T-helper 2 cell treated with Interferon-gamma antibody and Interleukin-4, amounts not matched to agents 5 μg/mL and 100 μg/mL, for 36 hours (primary cell): ENCODE measurements at regions not wholly inside any gene's neighbourhood (a gene's known extent, or its start where the extent isn't known, plus 50 kb on each side); places are given as distances from the start of the nearest gene placed in this dataset.

Source experiments
- DNase-seq: peaks from one replicate; pipeline ENCODE4 v3.0.0; 2021; ENCODE audit warnings: low spot score
- H3K27ac Mint-ChIP-seq: one replicate; pipeline ENCODE4 v1.8.0; 2021; ENCODE audit warnings: mild to moderate bottlenecking, mixed read lengths
- H3K27me3 Mint-ChIP-seq: one replicate; pipeline ENCODE4 v1.8.0; 2021; ENCODE audit warnings: low read depth, mixed read lengths
- H3K36me3 Mint-ChIP-seq: one replicate; pipeline ENCODE4 v1.8.0; 2021; ENCODE audit warnings: low read depth, mixed read lengths
- H3K4me1 Mint-ChIP-seq: one replicate; pipeline ENCODE4 v1.8.0; 2021; ENCODE audit warnings: low read depth, mixed read lengths
- H3K4me3 Mint-ChIP-seq: one replicate; pipeline ENCODE4 v1.8.0; 2022; ENCODE audit warnings: mild to moderate bottlenecking, moderate library complexity, mixed read lengths
- H3K9me3 Mint-ChIP-seq: one replicate; pipeline ENCODE4 v1.8.0; 2021; ENCODE audit warnings: mixed read lengths

DNA sequence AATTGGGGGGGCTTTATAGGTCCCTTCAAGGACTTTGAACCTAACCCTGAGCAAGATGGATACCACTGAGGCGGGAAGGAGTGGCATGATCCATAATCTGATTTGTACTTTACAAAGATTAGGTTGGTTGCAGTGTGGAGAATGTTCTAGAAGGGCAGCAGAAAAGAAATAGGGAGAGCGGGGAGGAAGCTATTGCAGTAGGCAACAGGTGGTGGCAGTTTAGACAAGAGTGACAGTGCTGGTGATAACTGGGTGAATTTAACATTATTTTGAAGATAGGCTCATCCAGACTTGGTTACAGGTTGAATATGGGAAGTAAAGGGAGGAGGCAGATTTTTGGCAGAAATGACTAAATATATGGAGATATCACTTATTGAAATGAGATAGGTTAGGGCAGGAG is 179.9 kb upstream of the CADM1 start:
- Mint-ChIP-seq H3K36me3 (no peaks in the 10 kb centered on the region), H3K27me3 (no peaks in the 10 kb centered on the region), H3K9me3 (no peaks in the 10 kb centered on the region), H3K4me3 (no peak overlapping the region), H3K27ac (no peak overlapping the region), H3K4me1 (no peaks in the 10 kb centered on the region)
- DNase-seq: no peak

DNA sequence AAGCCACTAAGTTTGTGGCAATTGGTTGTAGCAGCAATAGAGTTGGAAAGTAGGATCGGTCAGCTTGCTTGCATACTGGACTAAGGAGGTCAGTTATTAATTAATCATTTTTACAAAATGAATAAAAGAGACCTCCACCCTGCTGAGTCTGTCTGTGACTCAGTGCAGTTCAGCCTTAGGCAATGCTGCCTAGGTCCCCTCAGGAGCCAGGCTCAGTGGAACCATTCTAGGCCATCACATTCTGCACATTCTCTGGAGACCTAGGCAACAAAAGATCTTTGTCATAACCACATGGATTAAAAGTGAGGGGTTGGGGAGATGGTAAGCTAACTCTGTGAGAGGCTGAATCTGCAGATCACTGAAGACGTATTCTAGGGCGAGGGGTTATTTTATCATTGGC is 178.7 kb upstream of the CADM1 start:
- Mint-ChIP-seq H3K4me3 (no peak overlapping the region), H3K9me3 (no peaks in the 10 kb centered on the region), H3K27ac (no peak overlapping the region), H3K4me1 (no peaks in the 10 kb centered on the region), H3K36me3 (no peaks in the 10 kb centered on the region), H3K27me3 (no peaks in the 10 kb centered on the region)
- no peak for DNase-seq

DNA sequence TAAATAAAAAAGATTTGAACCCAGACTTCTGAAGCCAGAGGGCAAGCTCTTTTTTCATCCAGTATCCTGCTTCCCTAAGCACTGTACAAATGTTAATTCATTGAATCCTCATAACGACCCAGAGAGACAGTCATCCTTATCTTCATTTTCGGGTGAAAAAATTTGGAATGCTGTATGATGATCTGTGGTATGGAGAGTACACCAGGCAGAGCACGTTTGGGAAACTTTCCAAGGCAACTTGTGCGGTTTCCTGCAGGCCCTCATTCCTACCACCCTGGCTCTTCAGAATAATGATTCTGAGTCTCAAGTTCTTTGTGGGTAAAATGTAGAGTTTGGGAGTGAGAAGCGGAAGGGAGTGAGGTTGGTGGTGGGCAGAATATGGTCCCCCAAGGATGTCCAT is 177.9 kb upstream of the CADM1 start:
- no peaks in the 10 kb centered on the region for H3K9me3 Mint-ChIP-seq
- no peaks in the 10 kb centered on the region for H3K4me1 Mint-ChIP-seq
- H3K36me3 Mint-ChIP-seq: no peaks in the 10 kb centered on the region
- no peak overlapping the region for H3K4me3 Mint-ChIP-seq
- H3K27me3 Mint-ChIP-seq: no peaks in the 10 kb centered on the region
- H3K27ac Mint-ChIP-seq: no peak overlapping the region
- no peak for DNase-seq

DNA sequence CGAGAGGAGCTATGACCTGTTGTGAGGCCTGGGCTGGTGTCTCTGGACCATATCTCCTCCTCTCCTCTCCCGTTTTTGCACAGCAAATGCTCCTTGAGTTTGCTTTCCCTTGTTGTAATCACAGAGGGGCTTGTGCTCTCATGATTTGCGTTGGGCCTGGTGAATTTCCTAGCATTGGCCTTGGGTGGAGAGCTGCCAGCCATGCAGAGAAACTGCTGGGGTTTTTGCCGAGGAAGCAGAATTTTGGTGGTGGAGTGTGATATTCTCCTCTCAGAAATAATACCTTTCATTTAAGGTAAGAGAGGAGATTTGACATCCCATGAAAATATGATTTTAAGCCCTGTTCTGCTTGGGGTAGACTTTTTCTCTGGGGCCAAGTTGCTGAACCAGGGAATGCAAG is 175.7 kb upstream of the CADM1 start:
- no peaks in the 10 kb centered on the region for H3K36me3 Mint-ChIP-seq
- no peak overlapping the region for H3K4me3 Mint-ChIP-seq
- no peaks in the 10 kb centered on the region for H3K27me3 Mint-ChIP-seq
- H3K4me1 Mint-ChIP-seq: no peaks in the 10 kb centered on the region
- no peak for DNase-seq
- no peak overlapping the region for H3K27ac Mint-ChIP-seq
- no peaks in the 10 kb centered on the region for H3K9me3 Mint-ChIP-seq

DNA sequence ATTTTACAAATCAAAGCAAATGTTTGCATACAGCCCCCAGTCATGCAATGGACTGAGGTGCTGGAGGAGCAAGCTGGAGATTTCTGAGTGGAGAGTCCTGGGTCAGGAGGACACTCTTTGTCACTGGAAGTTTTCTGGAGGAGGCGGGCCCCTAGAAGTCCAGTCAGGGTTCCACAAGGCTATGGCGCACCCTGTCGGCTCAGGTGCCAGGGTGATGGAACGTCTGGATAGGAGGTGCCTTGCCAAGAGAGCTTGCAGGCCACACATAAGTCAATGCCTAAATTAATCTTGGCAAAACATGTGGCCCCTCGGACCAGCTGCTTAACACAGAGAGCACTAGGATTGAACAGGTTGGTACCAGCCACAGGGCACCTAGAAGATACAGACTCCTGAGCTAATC is 174.7 kb upstream of the CADM1 start:
- Mint-ChIP-seq H3K27me3 (no peaks in the 10 kb centered on the region), H3K4me1 (no peaks in the 10 kb centered on the region), H3K27ac (no peak overlapping the region), H3K4me3 (no peak overlapping the region), H3K36me3 (no peaks in the 10 kb centered on the region), H3K9me3 (no peaks in the 10 kb centered on the region)
- DNase-seq: no peak

DNA sequence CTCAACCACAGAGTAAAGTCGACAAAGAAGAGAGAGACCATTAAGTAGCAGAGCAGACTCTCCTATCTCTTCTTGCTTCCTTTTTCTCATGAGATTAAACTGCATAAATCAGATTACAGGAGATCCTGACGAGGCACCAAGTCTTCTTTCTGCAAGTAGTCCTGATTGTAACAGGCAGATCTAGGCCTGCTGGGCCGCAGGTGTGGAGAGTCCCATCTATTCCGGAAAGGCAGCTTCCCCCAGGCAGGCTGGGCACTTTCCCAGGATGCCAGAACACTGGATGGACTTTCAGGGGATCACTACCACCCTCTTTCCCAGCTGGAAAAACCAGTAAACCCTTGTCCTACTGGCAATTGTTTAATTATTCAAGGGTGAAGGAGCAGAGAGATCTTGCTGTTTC is 173.0 kb upstream of the CADM1 start:
- no peaks in the 10 kb centered on the region for H3K36me3 Mint-ChIP-seq
- no peak overlapping the region for H3K4me3 Mint-ChIP-seq
- no peaks in the 10 kb centered on the region for H3K27me3 Mint-ChIP-seq
- H3K9me3 Mint-ChIP-seq: no peaks in the 10 kb centered on the region
- H3K4me1 Mint-ChIP-seq: no peaks in the 10 kb centered on the region
- DNase-seq: no peak
- H3K27ac Mint-ChIP-seq: no peak overlapping the region

DNA sequence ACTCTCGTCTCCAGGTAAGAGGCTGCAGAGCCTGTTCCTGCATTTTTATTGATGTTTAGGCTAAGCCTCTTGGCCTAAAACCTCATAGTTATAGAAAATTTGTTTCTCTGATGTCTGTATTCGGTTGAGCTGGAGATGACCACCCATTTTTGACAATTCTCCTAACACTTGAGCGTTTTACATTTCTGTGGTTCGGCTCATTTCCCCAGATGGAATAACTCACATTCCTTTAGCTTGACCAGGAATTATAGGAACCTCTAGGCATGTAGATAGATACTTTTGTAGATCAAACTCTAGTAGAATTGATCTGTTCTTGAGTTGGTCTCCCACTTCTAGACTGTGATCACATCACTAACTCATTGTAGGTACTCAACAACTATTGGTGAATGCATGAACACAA is 172.6 kb upstream of the CADM1 start:
- no peaks in the 10 kb centered on the region for H3K4me1 Mint-ChIP-seq
- no peak for DNase-seq
- no peaks in the 10 kb centered on the region for H3K9me3 Mint-ChIP-seq
- no peaks in the 10 kb centered on the region for H3K36me3 Mint-ChIP-seq
- no peaks in the 10 kb centered on the region for H3K27me3 Mint-ChIP-seq
- H3K27ac Mint-ChIP-seq: no peak overlapping the region
- no peak overlapping the region for H3K4me3 Mint-ChIP-seq

DNA sequence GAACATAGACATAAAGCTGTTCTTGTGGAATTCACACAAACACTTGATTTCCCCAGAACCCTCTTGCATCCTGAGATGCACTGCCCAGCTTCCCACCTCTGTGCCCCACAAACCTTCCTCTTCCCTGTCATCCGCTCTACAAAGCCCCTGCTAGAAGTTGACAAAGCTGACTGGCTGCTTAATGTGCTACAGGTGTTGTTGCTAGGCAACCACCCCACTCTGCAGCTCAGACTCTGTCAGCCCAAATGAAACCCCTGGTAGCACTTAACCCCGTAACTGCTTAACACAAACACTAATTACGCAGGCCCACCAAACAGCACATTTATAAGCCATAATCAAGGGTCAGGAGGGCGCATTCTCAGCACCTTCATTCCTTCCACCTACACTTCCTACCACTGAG is 172.0 kb upstream of the CADM1 start:
- H3K4me1 Mint-ChIP-seq: no peaks in the 10 kb centered on the region
- H3K9me3 Mint-ChIP-seq: no peaks in the 10 kb centered on the region
- no peak for DNase-seq
- no peaks in the 10 kb centered on the region for H3K27me3 Mint-ChIP-seq
- H3K36me3 Mint-ChIP-seq: no peaks in the 10 kb centered on the region
- no peak overlapping the region for H3K27ac Mint-ChIP-seq
- no peak overlapping the region for H3K4me3 Mint-ChIP-seq

DNA sequence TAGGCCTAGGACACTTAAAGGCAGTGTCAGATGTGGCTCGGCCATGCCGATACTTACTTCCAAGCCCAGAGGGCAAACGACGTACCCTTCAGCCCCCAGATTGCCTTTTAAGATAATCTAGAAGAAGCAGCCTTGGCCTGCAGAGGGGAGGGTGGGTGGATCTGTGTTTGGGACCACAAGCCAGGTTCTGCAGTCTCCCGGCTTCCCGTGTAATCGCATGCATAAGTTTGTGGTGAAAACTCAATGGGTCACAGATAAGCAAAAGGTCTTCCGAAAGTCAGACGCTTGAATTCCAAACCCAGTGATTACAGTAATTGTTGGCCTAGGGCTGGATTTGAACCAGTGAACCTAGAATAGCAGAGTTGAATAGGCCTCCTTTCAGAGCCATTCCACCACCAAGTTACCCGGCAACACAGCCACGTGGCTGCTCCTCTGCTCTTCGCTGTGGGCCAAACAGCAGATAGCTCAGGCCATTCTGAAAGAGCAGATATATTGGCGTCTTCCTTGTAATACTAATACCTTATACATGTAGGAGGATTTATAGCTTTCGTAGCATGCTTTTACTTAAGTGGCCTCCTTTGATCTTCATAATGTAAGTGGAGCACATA is 170.8 kb upstream of the CADM1 start:
- Mint-ChIP-seq H3K36me3 (no peaks in the 10 kb centered on the region), H3K9me3 (no peaks in the 10 kb centered on the region), H3K27me3 (no peaks in the 10 kb centered on the region), H3K27ac (no peak overlapping the region), H3K4me1 (no peaks in the 10 kb centered on the region), H3K4me3 (no peak overlapping the region)
- DNase-seq: no peak

DNA sequence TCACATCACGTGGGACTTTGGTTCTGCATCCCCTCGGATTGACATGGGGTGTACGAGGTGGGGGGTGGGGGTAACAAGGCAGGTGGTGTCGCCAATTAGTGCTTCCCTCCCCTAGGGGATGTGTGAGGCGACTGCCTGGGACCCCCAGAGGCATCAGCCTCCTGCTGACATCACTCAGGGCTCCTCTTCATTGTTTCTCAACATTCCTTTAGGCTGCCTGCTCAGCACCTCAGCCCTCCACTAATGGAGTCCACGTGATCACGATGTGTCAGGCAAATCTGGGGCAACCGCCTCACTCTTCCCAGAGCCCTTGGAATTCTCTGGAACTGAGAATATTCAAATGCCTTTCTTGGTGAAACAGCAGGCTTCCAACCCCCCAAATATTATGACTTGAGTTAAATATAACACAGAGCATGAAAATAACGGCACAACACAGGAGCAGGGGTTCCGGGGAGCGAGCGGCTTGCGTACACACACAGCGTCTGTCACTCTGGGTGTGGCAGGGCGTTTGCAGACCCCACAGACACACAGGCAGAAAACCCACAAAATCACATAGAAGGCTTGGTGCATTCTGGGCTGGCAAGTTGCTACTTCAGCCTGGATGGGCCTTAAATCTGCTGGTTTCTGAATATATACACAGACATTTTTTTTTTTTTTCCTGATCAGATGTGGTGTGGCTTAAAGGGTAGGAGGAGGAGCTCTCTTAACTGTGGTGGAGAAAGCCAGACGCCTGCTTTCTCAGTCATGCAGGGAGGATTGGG is 170.1 kb upstream of the CADM1 start:
- Mint-ChIP-seq H3K27me3 (no peaks in the 10 kb centered on the region), H3K27ac (no peak overlapping the region), H3K4me1 (no peaks in the 10 kb centered on the region), H3K36me3 (no peaks in the 10 kb centered on the region), H3K9me3 (no peaks in the 10 kb centered on the region), H3K4me3 (no peak overlapping the region)
- DNase-seq: no peak

DNA sequence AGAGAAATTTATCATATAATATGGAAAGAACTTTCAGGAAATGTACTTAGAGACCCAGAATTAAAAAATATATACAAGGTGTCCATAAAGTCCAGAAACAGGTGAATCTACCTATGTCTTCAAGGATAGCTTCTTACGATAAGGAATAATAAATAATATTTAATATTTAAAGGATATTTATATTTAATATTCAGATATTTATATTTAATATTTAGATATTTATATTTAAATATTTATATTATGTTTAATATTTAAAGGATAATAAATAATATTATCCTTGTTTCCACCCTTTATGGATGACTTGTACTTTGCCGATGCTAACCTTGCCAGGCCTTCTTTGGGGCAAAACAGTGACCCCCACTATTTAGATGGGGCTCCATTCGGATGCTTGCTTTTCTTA is 169.5 kb upstream of the CADM1 start:
- Mint-ChIP-seq H3K9me3 (no peaks in the 10 kb centered on the region), H3K4me1 (no peaks in the 10 kb centered on the region), H3K27ac (no peak overlapping the region), H3K27me3 (no peaks in the 10 kb centered on the region), H3K4me3 (no peak overlapping the region), H3K36me3 (no peaks in the 10 kb centered on the region)
- DNase-seq: no peak

DNA sequence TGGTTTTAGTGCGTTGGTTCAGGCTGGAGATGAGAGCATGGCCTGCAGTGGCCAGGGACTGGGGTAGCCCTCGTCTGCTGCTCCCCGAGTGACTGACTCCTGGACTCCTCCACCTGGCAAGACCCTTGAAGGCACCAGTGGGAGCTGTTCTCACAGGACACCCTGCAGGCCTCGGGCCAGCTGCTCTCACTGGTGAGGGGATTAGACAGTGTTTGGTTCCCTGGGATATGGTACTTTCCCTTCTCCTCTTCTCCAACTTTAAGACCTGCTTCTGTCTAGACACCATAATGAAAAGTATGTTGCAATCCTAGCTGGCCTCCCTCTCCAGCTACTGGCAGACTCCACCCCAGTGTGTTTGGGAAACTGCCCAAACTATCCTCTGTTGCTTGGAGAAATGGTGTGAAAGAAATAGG is 168.8 kb upstream of the CADM1 start:
- Mint-ChIP-seq H3K27ac (no peak overlapping the region), H3K9me3 (no peaks in the 10 kb centered on the region), H3K27me3 (no peaks in the 10 kb centered on the region), H3K4me1 (no peaks in the 10 kb centered on the region), H3K36me3 (no peaks in the 10 kb centered on the region), H3K4me3 (no peak overlapping the region)
- DNase-seq: no peak

DNA sequence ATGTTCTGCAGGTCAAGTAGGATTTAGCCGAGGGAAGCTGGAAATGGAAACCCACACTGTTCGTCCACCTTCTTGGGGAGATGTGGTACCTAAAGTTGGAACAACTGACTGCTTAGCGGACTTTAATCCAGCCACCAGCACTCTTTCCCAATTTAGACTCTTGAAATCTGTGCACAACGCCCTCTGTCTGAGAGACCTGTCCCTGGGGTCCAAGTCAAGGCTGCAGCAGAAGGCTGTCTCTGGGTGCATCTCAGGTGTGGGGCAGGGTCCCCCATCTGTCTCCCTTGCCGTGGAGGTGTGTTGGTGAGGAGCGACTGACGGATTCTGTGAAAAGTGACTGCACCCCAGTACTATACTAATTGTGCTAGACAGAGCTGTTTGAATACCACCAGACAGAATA is 168.2 kb upstream of the CADM1 start:
- Mint-ChIP-seq H3K4me1 (no peaks in the 10 kb centered on the region), H3K36me3 (no peaks in the 10 kb centered on the region), H3K27me3 (no peaks in the 10 kb centered on the region), H3K27ac (no peak overlapping the region), H3K9me3 (no peaks in the 10 kb centered on the region), H3K4me3 (no peak overlapping the region)
- DNase-seq: no peak

DNA sequence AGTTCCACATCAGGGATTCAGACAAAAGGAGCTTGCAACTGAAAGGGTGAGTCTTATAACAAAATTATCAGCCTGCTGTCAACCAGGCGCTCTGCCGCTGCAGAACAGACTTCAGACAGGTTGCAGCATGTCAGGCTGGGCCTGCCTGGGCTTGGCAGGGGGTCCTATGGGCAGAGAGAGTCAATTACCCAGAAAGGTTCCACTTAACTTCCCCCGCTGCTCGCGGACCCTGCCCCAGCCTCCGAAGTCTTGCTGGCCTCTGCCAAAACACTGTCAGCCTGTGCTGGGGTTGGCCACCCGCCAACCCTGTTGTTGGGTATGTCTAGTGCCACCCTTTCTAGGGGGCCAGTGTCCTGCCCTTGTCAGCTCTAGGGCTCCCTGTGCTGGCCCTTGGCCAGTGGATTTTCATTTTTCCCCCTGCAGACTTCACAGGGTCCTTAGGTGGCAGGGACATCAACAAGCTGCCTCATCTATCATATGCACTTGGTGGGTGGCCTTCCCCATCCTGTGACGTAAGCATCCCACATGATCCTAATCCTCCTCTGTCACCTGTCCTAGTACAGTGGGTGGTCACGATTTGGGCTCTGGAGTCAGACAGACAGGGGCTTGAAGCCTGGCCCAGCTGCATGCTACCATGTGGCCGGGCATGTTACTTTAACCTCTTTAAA is 166.5 kb upstream of the CADM1 start:
- Mint-ChIP-seq H3K27ac (no peak overlapping the region), H3K36me3 (no peaks in the 10 kb centered on the region), H3K27me3 (no peaks in the 10 kb centered on the region), H3K4me1 (no peaks in the 10 kb centered on the region), H3K9me3 (no peaks in the 10 kb centered on the region), H3K4me3 (no peak overlapping the region)
- no peak for DNase-seq
